Pons (tissue), 1 donor: ENCODE measurements at regions not wholly inside any gene's neighbourhood (a gene's known extent, or its start where the extent isn't known, plus 50 kb on each side); places are given as distances from the start of the nearest gene placed in this dataset.
A peak's percentile ranks its signal among the peaks of the same experiment; 100 is the strongest.
"Not testable (repeated sequence)": the region's sequence is repeated elsewhere in the genome, so short reads cannot be mapped to it uniquely, and the experiment has no call there.

Source experiments
- DNase-seq: peaks from one replicate; pipeline ENCODE4 v3.0.0-alpha.2; 2016; ENCODE audit warnings: low spot score

DNA sequence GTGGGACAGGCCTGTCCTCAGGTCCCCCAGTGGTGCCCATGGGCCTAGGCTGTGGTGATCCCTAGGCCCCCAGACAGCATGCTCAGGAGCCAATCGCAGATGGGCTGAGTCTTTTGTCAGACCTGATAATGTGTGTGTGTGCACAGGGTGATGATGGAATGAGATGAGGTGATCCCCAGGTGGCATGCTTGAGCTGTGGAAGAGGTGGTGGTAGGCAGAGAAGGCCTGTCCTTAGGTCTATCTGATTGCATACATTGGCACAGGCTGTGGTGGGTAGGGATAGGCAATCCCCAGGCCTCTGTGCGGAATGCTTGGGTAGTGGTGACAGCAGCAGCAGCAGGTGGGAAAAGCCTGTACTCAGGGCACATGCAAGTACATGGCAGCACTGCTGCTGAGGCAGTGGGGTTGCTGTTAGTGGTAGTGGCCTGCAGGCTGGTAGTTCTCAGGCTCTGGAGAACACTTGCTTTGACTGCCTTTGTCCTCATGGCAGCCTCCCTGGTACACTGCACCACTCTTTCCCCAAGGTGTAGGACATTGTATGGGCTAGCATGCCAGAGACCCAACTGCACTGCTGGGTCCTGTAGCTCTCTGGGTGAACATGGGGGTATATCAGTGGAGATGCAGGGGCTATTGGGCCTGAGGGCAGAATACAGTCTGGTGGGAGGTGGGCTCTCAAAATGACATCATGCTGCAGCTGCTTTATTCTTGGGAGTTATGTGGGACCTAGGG, 260.9 kb upstream of the PLPP4 start:
- no peak for DNase-seq

DNA sequence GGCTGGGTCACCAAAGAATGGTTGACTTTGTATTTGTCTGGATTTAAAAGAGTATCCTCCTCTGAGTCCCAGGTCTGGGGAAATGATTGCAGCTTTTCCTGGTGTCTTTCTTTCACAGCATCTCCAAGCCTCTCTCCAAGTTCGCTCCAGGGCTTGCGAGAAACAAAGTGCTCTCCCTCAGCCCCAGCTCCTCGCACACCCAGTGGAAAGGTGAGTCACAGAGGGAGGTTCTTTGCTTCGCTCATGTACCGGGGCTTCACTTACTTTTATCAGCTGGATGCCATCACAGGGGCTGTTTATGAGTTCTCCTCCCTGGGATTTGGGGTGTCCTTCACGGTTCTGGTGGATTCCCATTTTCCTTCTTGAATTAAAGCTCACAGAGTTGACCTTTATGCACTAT, 252.2 kb upstream of the PLPP4 start:
- no peak for DNase-seq

DNA sequence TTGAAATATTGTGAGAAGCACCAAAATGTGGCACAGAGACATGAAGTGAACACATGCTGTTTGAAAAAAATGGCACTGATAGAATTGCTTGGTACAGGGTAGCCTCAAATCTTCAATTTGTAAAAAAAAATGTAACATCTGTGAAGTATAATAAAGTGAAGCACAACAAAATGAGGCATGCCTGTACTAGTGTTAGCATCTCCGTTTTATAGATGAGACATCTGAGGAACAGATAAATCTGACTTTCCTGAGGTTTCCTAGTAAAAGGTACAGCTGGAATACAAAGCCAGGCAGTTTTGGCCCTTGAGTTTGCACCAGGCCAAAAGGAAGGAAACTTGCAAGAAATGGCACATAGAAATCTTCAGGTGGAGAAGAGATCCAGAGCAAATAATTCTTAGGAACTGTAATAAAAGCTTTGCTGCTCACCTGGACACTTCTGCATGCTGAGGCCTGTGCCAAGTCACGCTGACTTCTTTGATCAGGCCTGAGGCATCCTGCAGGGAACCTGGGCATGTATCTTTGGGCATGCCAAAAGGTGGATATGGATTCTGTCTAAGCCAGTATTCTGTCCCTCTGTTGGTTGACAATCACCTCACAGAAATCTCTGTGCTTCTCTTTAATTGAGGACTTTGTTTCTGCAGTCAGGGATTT, 251.5 kb upstream of the PLPP4 start:
- no peak for DNase-seq

DNA sequence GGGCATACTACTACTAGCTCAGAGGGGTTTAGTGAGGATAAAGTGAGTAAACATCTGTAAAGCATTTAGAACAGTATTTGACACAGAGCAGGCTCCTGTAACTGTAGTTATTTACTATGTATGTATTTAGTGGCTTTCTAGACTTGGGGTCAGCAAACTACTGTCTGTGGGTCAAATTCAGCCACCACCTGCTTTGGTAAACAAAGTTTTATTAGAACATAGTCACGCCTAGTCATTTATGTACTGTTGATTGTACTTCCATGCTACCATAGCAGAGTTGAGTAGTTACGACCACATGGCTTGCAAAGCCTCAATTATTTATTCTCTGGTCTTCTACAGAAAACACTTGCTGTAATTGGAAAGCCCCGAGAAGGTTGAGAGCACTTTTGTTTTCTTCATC, 248.5 kb upstream of the PLPP4 start:
- DNase-seq, result no peak

DNA sequence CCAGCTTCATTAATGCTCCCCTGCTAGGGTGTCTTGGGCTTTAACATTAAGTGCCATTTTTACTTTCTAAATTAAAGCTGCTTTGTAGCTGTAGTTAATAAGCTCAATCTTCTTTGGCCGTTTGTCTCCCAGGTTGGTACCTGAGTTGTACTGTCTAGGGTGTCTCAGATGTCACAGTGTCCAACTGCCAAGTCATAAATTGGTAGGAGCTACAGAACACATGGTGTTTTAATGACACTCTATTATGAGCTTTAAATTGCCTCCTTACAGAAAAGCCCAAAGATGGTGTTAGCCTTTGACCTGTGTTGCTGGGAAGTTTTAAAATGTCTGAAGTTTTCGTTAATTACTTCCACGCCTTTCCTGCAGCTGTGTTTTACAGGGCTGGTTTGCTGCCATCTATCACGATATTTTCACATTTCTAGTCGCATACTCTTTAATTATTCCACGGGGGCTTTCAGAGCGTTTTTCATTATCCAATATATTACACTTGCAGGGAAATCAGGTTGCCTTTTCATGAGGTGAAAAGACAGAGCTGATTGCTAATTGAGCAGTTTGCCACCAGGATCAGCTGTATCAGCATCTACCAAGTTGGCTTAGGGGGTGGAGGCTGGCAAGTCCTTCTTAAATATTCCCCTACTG, 247.8 kb upstream of the PLPP4 start:
- no peak for DNase-seq

DNA sequence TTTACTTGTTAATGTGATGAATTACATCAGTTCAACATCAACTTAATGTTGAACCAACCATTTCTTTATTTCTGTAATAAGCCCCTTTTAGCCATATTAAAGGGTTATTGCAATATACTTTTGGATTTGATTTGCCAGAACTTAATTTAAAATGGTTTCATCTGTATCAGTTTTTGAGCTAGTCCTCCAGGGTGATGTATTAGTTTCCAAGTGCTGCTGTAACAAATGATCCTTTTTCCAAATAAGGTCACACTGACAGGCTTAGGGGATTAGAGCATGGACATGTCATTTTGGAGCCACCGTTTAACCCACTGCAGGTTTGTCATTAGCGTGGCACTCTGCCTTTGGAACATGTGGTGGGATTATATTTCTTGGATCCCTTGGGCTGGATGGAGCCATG, 244.8 kb upstream of the PLPP4 start:
- no peak for DNase-seq

DNA sequence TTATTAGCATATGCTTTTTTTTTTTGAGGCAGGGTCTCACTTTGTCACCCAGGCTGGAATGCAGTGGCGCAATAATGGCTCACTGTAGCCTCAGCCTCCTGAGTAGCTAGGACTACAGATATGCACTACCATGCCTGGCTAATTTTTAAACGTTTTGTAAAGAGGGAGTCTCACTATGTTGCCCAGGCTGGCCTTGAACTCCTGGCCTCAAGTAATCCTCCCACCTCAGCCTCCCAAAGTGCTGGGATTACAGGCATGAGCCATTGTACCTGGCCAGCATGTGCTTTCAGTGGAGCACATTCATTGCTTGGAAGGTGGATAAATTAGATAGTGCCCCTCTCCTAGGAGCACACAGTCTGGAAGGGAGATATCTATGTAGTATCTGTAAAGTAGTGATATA, 243.7 kb upstream of the PLPP4 start:
- not testable (repeated sequence) for DNase-seq

DNA sequence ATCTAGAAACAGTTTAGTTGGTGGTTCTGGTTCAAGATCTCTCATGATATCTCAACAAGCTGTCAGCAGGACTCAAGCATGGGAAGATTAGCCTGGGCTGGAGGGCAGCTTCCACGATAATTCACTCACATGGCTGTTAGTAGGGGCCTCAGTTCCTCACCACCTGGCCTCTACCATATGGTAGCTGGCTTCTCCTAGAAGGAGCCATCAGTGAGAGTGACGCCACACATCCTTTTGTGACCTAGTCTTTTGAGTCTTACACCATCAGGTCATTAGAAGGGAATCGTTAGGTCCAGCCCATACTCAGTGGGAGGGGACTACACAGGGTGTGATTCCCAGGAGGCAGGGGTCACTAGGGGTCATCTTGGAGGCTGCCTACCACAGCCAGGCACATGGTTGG, 239.3 kb upstream of the PLPP4 start:
- no peak for DNase-seq

DNA sequence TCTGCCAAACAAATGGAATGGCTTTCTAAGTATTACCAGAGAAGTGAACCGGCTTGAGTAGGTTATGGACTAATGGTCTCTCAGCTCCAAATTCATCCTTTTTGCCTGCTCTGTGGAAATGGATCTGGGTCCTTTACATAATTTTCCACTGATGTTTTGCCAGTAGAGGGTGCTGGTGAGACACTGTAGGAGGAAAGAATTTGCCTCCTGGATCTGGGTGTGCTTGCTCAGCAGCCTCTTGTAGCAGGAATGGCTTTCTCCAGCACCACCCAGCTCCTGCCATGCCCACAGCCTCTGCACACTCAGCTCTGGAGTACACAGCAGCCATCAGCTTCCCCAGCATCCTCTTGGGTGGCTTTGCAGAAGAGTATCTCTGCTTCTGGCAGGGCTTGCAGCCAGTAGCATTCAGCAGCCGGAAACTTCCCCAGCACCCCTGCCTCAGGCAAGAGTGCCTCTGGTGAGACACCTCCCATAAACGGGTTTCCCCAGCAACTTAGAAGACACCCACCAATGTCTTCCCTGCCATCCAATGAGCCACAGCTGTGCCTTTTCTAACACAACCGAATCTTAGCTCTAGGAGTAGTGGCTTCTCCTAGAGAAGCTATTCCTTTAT, 235.0 kb upstream of the PLPP4 start:
- no peak for DNase-seq

DNA sequence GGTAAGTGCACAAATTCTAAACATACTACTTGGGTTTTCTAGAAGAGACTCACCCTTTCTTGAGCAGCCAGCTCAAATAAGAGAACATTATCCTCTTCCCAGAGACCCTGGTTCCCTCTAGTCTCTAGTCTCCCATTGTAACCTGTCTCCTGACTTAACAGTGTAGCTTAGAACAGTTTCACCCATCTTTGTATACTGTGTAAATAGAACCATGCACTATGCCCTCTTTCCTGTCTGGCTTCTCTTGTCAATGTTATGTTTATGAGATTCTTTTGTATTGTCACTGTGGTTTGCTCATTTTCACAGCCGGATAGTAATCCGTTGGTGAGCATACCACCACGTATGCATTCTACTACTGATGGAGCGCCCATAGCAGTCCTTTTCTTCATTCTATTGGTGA, 227.4 kb upstream of the PLPP4 start:
- no peak for DNase-seq

DNA sequence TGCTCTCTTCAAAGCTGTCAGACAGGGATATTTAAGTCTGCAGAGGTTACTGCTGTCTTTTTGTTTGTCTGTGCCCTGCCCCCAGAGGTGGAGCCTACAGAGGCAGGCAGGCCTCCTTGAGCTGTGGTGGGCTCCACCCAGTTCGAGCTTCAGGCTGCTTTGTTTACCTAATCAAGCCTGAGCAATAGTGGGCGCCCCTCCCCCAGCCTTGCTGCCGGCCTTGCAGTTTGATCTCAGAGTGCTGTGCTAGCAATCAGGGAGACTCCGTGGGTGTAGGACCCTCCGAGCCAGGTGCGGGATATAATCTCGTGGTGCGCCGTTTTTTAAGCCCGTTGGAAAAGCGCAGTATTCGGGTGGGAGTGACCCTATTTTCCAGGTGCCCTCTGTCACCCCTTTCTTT, 217.3 kb upstream of the PLPP4 start:
- not testable (repeated sequence) for DNase-seq

DNA sequence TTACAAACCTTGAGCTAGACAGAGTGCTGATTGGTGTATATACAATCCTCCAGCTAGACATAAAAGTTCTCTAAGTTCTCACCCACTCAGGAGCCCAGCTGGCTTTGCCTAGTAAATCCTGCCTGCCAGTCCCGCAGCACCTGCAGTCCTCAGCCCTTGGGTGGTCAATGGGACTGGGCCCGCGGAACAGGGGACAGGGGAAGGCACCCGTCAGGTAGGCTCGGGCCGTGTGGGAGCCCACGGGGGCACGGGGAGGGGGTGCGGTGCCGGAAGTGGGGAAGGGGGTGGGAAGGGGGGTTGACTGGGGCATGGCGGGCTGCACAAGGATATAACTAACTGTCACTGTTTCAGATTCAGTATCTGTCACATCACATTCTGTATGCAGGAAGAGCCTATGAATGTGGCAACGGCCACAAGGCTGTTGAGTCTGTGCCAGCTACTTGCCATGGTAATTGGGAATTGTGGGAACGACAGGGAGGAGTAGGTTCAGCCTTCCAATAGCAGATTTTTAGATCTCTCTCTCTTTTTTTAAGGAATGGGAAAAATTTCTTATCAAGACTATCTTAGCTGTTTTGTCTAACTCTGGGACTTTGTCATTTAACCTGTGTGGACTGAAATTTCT, 205.1 kb upstream of the PLPP4 start:
- DNase-seq, result no peak

DNA sequence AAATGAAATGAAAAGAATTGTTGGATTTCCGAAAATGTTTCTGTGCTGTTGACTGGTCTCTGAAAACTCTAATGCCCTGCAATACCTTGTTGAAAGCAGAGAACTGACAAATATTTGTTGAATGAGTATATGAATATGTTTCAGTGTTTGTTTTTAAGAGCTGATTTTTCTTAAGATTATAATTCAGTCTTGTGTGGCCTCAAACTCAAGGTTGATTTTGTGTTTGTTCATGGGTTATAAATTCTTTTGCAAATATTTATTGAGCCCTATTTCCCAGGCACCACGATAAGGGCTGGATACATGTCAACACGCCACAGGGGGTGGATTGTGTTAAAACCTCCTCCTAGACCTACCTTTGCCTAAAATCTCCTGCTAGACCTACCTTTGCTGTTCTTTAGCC, 203.9 kb upstream of the PLPP4 start:
- DNase-seq, result no peak

DNA sequence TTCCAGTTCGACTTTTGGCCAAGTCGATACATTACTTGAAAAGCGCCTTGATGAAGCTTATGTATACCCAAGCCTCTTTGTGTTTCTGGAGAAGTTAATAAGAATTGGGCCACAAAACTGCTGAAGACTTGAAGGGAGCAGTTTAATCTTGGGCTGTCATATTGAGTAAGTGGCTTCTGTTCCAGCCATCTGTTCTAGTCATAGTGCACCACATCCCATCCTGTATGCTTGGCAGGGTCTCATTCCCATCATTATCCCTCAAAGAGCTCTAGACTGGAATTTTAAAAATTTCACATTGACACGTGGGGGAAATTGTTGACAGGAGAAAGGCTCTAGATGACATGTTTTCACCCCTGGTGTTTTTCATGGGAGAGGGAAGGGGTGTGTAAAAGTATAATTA, 196.6 kb upstream of the PLPP4 start:
- DNase-seq, result peak; percentile 19

DNA sequence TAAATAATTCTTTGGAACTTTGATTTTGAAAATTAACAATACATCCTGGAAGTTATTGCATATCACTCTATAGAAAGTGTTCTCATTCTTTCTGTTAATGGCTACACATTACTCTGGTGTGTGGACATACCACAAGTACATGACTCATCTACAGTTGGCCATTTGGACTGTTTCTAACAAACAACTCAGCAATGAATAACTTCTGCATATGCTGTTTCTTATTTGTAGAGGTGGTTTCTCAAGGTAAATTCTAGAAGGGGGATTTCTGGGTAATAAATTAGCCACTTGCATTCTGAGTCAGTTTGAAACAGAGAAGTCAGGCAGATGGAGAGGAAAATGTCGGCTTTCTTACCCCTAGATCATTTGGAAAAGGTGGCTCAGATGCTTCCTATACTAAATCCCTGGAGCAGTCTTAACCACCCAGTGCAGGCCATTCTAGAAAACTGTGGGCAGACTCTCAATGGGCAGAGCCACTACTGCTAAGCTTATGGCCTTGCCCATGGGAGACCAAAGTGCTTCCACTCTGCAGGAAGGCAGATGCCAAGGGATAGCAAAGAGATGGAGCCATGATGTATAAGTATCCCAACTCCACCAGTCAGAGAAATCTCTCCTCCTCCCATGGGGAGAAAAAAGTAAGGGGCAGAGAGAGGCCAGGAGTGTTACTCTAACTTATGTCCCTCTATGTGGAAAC, 194.0 kb upstream of the PLPP4 start:
- DNase-seq, result no peak

DNA sequence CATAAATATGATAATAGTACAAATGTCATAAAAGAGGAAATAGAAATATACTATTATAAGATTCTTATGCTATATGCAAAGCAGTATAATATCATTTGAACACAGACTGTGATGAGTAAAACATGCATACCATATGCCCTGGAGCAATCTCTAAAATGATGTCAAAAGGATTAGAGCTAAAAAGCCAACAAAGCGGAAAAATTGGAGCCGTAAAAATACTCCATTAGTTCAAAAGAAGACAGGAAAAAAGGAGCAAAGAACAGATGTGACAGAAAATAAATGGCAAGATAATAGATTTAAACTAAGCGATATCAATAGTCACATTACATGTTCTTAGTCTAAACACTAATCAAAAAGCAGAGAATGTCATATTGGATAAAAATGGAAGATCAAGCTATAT, 191.0 kb upstream of the PLPP4 start:
- DNase-seq, result no peak

DNA sequence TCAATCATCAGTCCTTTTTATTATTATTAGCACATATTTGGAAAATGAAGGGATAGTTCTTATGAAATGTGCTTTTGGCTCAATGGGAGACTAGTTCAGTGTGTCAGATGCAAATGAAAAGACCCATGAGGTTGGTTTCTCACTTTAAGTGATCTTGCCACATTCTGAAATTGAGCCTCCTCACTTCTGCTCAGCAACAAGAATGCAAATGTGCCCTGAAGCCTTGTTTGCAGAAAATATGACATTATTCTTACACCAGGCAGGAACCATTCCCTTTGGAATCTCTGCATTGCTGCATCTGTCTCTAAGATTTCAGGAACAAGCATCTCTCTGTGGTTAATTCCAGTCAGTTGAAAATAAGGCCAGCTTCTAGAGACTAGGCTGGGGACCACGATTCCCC, 186.1 kb upstream of the PLPP4 start:
- DNase-seq, result no peak

DNA sequence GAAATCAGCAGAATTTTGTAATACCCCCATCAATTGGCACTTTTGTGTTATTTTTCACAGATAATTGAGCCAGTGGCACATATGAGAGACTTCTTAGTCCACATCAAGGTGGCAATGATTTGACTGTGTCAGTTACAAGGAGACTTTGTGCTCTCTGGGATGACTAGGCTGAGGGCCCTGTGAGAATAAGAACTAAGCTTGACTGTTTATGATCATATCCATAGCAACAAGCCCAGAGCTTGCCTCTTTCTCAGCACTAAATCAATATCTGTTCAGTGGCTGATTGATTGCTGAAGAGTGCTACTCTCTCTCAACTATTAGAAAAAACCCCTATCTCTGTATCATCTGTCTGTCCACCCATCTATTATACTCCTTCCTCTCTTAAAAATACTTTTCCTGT, 185.3 kb upstream of the PLPP4 start:
- DNase-seq, result no peak

DNA sequence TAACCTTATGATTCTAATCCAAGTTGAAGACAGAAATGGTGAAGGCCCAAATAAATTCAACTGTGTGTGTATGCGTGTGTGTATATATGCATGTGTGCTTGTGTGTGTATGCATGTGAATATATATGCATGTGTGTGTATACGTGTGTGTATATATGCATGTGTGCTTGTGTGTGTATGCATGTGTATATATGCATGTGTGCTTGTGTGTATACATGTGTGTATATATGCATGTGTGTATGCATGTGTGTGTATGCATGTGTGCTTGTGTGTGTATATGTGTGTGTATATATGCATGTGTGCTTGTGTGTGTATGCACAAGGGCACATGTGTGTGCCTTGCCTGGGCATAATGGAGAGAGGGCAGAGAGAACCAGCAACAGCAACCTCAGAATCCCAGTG, 184.7 kb upstream of the PLPP4 start:
- DNase-seq, result no peak

DNA sequence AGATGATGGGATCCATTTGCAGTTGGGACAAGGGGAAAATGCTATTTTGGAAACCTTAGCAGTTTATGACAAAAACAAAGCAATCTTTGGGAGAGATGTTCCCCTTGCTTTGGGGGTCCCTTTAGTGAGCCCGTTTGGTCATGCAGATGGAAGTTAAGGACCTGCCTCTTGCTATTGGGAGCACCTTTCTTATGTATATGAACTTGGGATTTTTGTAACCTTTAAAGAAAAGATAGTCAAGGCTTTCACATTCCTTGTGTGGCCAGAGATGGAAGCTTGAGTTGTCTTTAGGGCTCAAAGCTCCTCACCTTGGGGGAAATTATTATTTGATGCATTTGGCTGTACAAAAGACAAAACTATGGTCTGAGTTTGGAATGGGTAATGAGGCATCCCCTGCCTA, 179.0 kb upstream of the PLPP4 start:
- no peak for DNase-seq

DNA sequence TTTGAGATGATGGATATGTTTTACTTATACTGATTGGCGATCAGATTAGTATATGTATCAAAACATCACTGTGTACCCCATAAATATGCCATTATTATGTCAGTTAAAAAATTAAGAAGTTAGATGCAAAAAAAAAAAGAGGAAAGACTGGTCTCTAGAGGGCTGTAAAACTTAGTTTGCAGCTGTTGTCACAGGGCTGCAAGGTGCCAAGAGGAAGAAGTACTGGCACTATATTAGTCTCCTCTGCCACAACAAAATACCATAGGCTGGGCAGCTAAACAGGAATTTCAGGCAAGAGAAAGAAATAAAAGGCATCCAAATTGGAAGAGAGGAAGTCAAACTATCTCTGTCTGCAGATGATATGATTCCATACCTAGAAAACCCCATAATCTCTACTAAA, 177.8 kb upstream of the PLPP4 start:
- DNase-seq, result no peak

DNA sequence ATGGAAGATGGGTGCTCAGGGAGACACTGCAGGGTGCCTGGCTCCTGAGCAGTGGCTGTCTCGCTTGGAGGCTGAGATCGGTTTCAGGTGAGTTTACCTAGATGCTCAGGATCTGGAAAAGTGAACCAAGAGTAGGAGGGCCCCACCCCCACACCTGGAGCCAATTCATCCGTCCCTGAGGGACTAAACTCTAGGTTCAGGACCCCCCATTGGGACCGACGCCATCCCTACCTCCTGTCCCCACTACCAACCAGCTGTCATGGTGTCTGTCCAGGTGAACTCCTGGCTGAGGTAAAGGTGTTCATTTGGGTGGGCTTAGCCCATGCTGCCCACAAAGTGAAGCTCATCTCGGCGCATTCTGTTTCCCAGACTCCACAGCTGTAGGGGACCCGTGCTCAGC, 174.6 kb upstream of the PLPP4 start:
- DNase-seq, result no peak
